PFSK-1 (cell line): ENCODE measurements at regions not wholly inside any gene's neighbourhood (a gene's known extent, or its start where the extent isn't known, plus 50 kb on each side); places are given as distances from the start of the nearest gene placed in this dataset.

Experiments
- FOXP2 ChIP-seq: optimal IDR thresholded peaks from 2 replicates; pipeline ENCODE3; 2011; ENCODE audit warnings: borderline replicate concordance, control low read depth, inconsistent platforms; ENCODE audit not compliant: insufficient read depth; ENCODE audit errors: extremely low read length, extremely low read depth
- POLR2AphosphoS5 ChIP-seq: IDR thresholded peaks from 2 replicates; pipeline ENCODE4 v1.6.1; 2012; ENCODE audit warnings: low read depth, mild to moderate bottlenecking, control low read depth, low read length, moderate library complexity
- SIN3A ChIP-seq: IDR thresholded peaks from 2 replicates; pipeline ENCODE4 v1.6.1; 2012; ENCODE audit warnings: mild to moderate bottlenecking, low read length, moderate library complexity, borderline replicate concordance; ENCODE audit not compliant: insufficient read depth
- TAF1 ChIP-seq: IDR thresholded peaks from 2 replicates; pipeline ENCODE4 v1.6.1; 2012; ENCODE audit warnings: low read length, control low read depth, borderline replicate concordance; ENCODE audit not compliant: insufficient read depth
- TF ChIP-seq, protein P1 (sequence below), 2 experiments: IDR thresholded peaks; 2 replicates each; pipeline versions ENCODE4 v1.6.1 to v1.8.0; 2011 to 2012; ENCODE audit warnings: low read depth in 2 of 2, low read length in 2 of 2, control low read depth in 1 of 2, inconsistent platforms in 1 of 2, mild to moderate bottlenecking in 1 of 2, moderate library complexity in 1 of 2; ENCODE audit not compliant: insufficient read depth in 1 of 2

DNA sequence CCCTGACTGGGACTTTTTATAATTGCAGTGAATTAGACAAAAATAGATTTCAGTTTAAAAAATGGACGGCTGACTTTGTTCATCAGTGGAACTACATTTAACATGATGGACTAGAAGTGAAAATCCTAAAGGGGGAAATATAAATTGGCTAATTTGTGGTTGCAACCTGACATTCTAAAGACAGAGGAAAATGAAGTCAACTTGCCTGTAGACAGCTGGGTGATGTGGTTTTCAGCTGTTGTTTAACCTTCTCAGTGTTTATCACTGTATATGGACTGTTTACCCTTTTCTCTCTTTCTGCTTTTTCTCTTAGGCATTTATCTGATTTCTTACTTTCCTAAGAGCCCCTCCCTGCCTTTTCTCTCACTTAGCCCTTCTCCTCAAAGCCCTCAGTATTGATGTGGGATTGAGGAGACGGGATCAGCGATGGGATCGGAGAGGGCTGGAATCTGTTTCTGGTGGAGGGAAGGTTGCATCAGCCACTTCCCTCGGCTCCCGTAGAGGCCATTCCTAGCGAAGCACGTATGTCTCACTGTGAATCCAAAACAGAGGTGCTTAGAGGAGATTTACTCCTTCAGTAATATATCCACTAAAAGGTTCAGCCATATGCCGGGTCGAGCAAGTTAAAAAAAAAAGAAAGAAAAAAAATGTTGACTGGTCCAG, 109.0 kb upstream of the KLF6 start:
- TF ChIP-seq, protein P1, sequence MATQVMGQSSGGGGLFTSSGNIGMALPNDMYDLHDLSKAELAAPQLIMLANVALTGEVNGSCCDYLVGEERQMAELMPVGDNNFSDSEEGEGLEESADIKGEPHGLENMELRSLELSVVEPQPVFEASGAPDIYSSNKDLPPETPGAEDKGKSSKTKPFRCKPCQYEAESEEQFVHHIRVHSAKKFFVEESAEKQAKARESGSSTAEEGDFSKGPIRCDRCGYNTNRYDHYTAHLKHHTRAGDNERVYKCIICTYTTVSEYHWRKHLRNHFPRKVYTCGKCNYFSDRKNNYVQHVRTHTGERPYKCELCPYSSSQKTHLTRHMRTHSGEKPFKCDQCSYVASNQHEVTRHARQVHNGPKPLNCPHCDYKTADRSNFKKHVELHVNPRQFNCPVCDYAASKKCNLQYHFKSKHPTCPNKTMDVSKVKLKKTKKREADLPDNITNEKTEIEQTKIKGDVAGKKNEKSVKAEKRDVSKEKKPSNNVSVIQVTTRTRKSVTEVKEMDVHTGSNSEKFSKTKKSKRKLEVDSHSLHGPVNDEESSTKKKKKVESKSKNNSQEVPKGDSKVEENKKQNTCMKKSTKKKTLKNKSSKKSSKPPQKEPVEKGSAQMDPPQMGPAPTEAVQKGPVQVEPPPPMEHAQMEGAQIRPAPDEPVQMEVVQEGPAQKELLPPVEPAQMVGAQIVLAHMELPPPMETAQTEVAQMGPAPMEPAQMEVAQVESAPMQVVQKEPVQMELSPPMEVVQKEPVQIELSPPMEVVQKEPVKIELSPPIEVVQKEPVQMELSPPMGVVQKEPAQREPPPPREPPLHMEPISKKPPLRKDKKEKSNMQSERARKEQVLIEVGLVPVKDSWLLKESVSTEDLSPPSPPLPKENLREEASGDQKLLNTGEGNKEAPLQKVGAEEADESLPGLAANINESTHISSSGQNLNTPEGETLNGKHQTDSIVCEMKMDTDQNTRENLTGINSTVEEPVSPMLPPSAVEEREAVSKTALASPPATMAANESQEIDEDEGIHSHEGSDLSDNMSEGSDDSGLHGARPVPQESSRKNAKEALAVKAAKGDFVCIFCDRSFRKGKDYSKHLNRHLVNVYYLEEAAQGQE (IDR thresholded peaks at IDR 0.05; ENCODE audit: insufficient read depth in 1 of 2, low read depth in 2 of 2, low read length in 2 of 2), result no peak
- TF ChIP-seq TAF1, result no peak
- TF ChIP-seq FOXP2, result no peak
- no peak for TF ChIP-seq SIN3A
- no peak for TF ChIP-seq POLR2AphosphoS5

DNA sequence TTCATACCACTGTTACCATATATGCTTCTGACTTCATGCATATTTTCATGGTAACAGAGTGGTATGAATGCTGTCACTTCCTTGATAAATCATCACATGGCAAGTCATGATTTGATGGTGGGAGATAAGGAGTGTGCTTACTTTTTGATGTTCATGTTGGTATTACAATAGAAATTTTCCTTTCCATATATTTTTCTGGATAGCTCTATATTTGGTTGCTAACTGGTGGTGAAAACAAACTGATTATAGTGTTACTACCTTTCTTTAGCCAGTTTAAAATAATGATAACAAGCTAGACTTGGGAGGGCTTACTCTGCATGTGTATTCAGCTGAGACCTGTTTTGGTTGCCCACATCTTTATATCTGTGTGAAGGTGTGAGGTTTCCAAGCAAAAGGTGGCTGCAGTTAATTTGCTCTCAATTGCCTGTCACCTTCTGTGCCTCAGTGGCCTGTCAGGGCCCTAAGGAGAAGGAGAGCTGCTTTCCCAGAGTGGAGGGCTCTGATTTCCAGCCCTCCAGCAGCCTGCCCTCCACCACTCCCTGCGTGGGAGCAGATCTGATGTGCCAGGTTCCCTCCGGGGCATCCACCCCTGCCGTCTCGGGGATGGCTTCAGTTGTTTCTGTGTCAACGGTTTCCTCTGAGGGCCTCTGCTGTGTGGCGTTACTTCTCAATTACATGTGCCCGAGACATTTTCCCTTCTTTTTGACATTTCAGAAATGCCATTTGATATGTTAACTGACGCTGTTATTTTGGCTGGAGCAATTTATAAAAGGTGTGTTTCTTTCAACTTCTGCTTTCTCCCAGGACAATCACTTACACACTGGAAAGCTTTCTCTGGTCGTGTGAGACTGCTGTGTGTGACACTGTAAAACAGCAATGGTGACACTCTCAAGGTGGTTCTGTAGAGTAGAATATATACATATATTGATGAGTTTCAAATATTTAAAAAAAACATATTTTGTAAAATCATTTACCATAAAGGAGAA, 107.7 kb upstream of the KLF6 start:
- TF ChIP-seq, protein P1 (IDR thresholded peaks at IDR 0.05; ENCODE audit: insufficient read depth in 1 of 2, low read depth in 2 of 2, low read length in 2 of 2), result no peak
- TF ChIP-seq POLR2AphosphoS5 (no peak), SIN3A (no peak), FOXP2 (no peak), TAF1 (no peak)

- TF ChIP-seq, protein P1 (IDR thresholded peaks at IDR 0.05; ENCODE audit: insufficient read depth in 1 of 2, low read depth in 2 of 2, low read length in 2 of 2), result no peak
- TF ChIP-seq TAF1, result no peak
Observed at GRCh38 chr10:3891396-3891795, 106.4 kb upstream of the KLF6 start.

- TF ChIP-seq, protein P1 (IDR thresholded peaks at IDR 0.05; ENCODE audit: insufficient read depth in 1 of 2, low read depth in 2 of 2, low read length in 2 of 2), result no peak
- TF ChIP-seq POLR2AphosphoS5 (no peak), TAF1 (no peak), SIN3A (no peak), FOXP2 (no peak)
Observed at GRCh38 chr10:3890602-3891352, 105.8 kb upstream of the KLF6 start.
